ENCODE measurements at regions not wholly inside any gene's neighbourhood (a gene's known extent, or its start where the extent isn't known, plus 50 kb on each side); places are given as distances from the start of the nearest gene placed in this dataset.
"Not testable (repeated sequence)": the region's sequence is repeated elsewhere in the genome, so short reads cannot be mapped to it uniquely, and the experiment has no call there.

- H3K9me3 ChIP-seq (ENCODE audit: control insufficient read depth in 5 of 5, low read length in 5 of 5) = no peaks in the 10 kb centered on the region
- peaks cover 0 to 5% (median 0%) of the 10 kb centered on the region in 5 donors for H3K27me3 ChIP-seq (ENCODE audit: control insufficient read depth in 5 of 5, insufficient read depth in 4 of 5, low read length in 5 of 5)
- no peak overlapping the region for H3K27ac ChIP-seq (ENCODE audit: low read depth, low read length)
- no peaks in the 10 kb centered on the region for H3K4me1 ChIP-seq (ENCODE audit: control insufficient read depth in 5 of 5, insufficient read depth in 5 of 5, low read length in 5 of 5)
- no peak overlapping the region for H3K4me3 ChIP-seq (ENCODE audit: low read depth in 1 of 5, low read length in 5 of 5)
- no peak overlapping the region for H3K9ac ChIP-seq (ENCODE audit: low read length in 5 of 5)
- no peaks in the 10 kb centered on the region for H3K36me3 ChIP-seq (ENCODE audit: control insufficient read depth in 5 of 5, insufficient read depth in 5 of 5, low read length in 5 of 5)
Observed at GRCh38 chr10:52952391-52953055, 179.9 kb upstream of the MBL2 start.

GRCh38 chr10:52951824-52952223 lies 179.2 kb upstream of the MBL2 start:
- Histone ChIP-seq H3K27ac (ENCODE audit: low read depth, low read length) (no peak overlapping the region), H3K36me3 (ENCODE audit: control insufficient read depth in 5 of 5, insufficient read depth in 5 of 5, low read length in 5 of 5) (no peaks in the 10 kb centered on the region)

GRCh38 chr10:52950578-52950977 lies 178.0 kb upstream of the MBL2 start:
- Histone ChIP-seq H3K4me1 (ENCODE audit: control insufficient read depth in 5 of 5, insufficient read depth in 5 of 5, low read length in 5 of 5) (no peaks in the 10 kb centered on the region), H3K9me3 (ENCODE audit: control insufficient read depth in 5 of 5, low read length in 5 of 5) (no peaks in the 10 kb centered on the region), H3K9ac (ENCODE audit: low read length in 5 of 5) (no peak overlapping the region), H3K27me3 (ENCODE audit: control insufficient read depth in 5 of 5, insufficient read depth in 4 of 5, low read length in 5 of 5) (peaks cover 0 to 5% (median 0%) of the 10 kb centered on the region in 5 donors), H3K36me3 (ENCODE audit: control insufficient read depth in 5 of 5, insufficient read depth in 5 of 5, low read length in 5 of 5) (no peaks in the 10 kb centered on the region), H3K4me3 (ENCODE audit: low read depth in 1 of 5, low read length in 5 of 5) (no peak overlapping the region), H3K27ac (ENCODE audit: low read depth, low read length) (no peak overlapping the region)

More at GRCh38 chr10:52951824-52952223, 179.2 kb upstream of the MBL2 start:
- Histone ChIP-seq H3K4me1 (ENCODE audit: control insufficient read depth in 5 of 5, insufficient read depth in 5 of 5, low read length in 5 of 5) (no peaks in the 10 kb centered on the region), H3K27me3 (ENCODE audit: control insufficient read depth in 5 of 5, insufficient read depth in 4 of 5, low read length in 5 of 5) (peaks cover 0 to 5% (median 0%) of the 10 kb centered on the region in 5 donors), H3K4me3 (ENCODE audit: low read depth in 1 of 5, low read length in 5 of 5) (no peak overlapping the region), H3K9ac (ENCODE audit: low read length in 5 of 5) (no peak overlapping the region), H3K9me3 (ENCODE audit: control insufficient read depth in 5 of 5, low read length in 5 of 5) (no peaks in the 10 kb centered on the region)

GRCh38 chr10:52949899-52950298 lies 177.3 kb upstream of the MBL2 start:
- Histone ChIP-seq H3K9me3 (ENCODE audit: control insufficient read depth in 5 of 5, low read length in 5 of 5) (no peaks in the 10 kb centered on the region), H3K9ac (ENCODE audit: low read length in 5 of 5) (no peak overlapping the region), H3K27ac (ENCODE audit: low read depth, low read length) (no peak overlapping the region), H3K4me1 (ENCODE audit: control insufficient read depth in 5 of 5, insufficient read depth in 5 of 5, low read length in 5 of 5) (no peaks in the 10 kb centered on the region), H3K27me3 (ENCODE audit: control insufficient read depth in 5 of 5, insufficient read depth in 4 of 5, low read length in 5 of 5) (peaks cover 0 to 5% (median 0%) of the 10 kb centered on the region in 5 donors), H3K4me3 (ENCODE audit: low read depth in 1 of 5, low read length in 5 of 5) (no peak overlapping the region), H3K36me3 (ENCODE audit: control insufficient read depth in 5 of 5, insufficient read depth in 5 of 5, low read length in 5 of 5) (no peaks in the 10 kb centered on the region)

- Histone ChIP-seq H3K27ac (ENCODE audit: low read depth, low read length) (no peak overlapping the region), H3K36me3 (ENCODE audit: control insufficient read depth in 5 of 5, insufficient read depth in 5 of 5, low read length in 5 of 5) (no peaks in the 10 kb centered on the region), H3K4me1 (ENCODE audit: control insufficient read depth in 5 of 5, insufficient read depth in 5 of 5, low read length in 5 of 5) (no peaks in the 10 kb centered on the region), H3K27me3 (ENCODE audit: control insufficient read depth in 5 of 5, insufficient read depth in 4 of 5, low read length in 5 of 5) (peaks cover 0 to 5% (median 0%) of the 10 kb centered on the region in 5 donors), H3K4me3 (ENCODE audit: low read depth in 1 of 5, low read length in 5 of 5) (no peak overlapping the region), H3K9me3 (ENCODE audit: control insufficient read depth in 5 of 5, low read length in 5 of 5) (no peaks in the 10 kb centered on the region), H3K9ac (ENCODE audit: low read length in 5 of 5) (no peak overlapping the region)
Observed at GRCh38 chr10:52946486-52946885, 173.9 kb upstream of the MBL2 start.

GRCh38 chr10:52945521-52945920 lies 172.9 kb upstream of the MBL2 start:
- H3K36me3 ChIP-seq (ENCODE audit: control insufficient read depth in 5 of 5, insufficient read depth in 5 of 5, low read length in 5 of 5) = not testable (repeated sequence)

GRCh38 chr10:52940921-52941320 lies 168.3 kb upstream of the MBL2 start:
- H3K27ac ChIP-seq (ENCODE audit: low read depth, low read length) = no peak overlapping the region
- no peaks in the 10 kb centered on the region for H3K4me1 ChIP-seq (ENCODE audit: control insufficient read depth in 5 of 5, insufficient read depth in 5 of 5, low read length in 5 of 5)
- no peaks in the 10 kb centered on the region for H3K27me3 ChIP-seq (ENCODE audit: control insufficient read depth in 5 of 5, insufficient read depth in 4 of 5, low read length in 5 of 5)
- H3K4me3 ChIP-seq (ENCODE audit: low read depth in 1 of 5, low read length in 5 of 5) = no peak overlapping the region
- no peaks in the 10 kb centered on the region for H3K36me3 ChIP-seq (ENCODE audit: control insufficient read depth in 5 of 5, insufficient read depth in 5 of 5, low read length in 5 of 5)
- peaks cover 0 to 5% (median 0%) of the 10 kb centered on the region in 5 donors for H3K9me3 ChIP-seq (ENCODE audit: control insufficient read depth in 5 of 5, low read length in 5 of 5)
- H3K9ac ChIP-seq (ENCODE audit: low read length in 5 of 5) = no peak overlapping the region

More at GRCh38 chr10:52945521-52945920, 172.9 kb upstream of the MBL2 start:
- H3K9ac ChIP-seq (ENCODE audit: low read length in 5 of 5); H3K27ac ChIP-seq (ENCODE audit: low read depth, low read length); H3K9me3 ChIP-seq (ENCODE audit: control insufficient read depth in 5 of 5, low read length in 5 of 5); H3K27me3 ChIP-seq (ENCODE audit: control insufficient read depth in 5 of 5, insufficient read depth in 4 of 5, low read length in 5 of 5); H3K4me3 ChIP-seq (ENCODE audit: low read depth in 1 of 5, low read length in 5 of 5); H3K4me1 ChIP-seq (ENCODE audit: control insufficient read depth in 5 of 5, insufficient read depth in 5 of 5, low read length in 5 of 5): not testable (repeated sequence)

GRCh38 chr10:52939894-52940293 lies 167.3 kb upstream of the MBL2 start:
- Histone ChIP-seq H3K27me3 (ENCODE audit: control insufficient read depth in 5 of 5, insufficient read depth in 4 of 5, low read length in 5 of 5) (no peaks in the 10 kb centered on the region), H3K4me1 (ENCODE audit: control insufficient read depth in 5 of 5, insufficient read depth in 5 of 5, low read length in 5 of 5) (no peaks in the 10 kb centered on the region), H3K9ac (ENCODE audit: low read length in 5 of 5) (no peak overlapping the region), H3K36me3 (ENCODE audit: control insufficient read depth in 5 of 5, insufficient read depth in 5 of 5, low read length in 5 of 5) (no peaks in the 10 kb centered on the region), H3K4me3 (ENCODE audit: low read depth in 1 of 5, low read length in 5 of 5) (no peak overlapping the region), H3K9me3 (ENCODE audit: control insufficient read depth in 5 of 5, low read length in 5 of 5) (peaks cover 0 to 5% (median 0%) of the 10 kb centered on the region in 5 donors), H3K27ac (ENCODE audit: low read depth, low read length) (no peak overlapping the region)

- H3K27ac ChIP-seq (ENCODE audit: low read depth, low read length) = no peak overlapping the region
- no peaks in the 10 kb centered on the region for H3K27me3 ChIP-seq (ENCODE audit: control insufficient read depth in 5 of 5, insufficient read depth in 4 of 5, low read length in 5 of 5)
Observed at GRCh38 chr10:52933748-52934147, 161.2 kb upstream of the MBL2 start.

GRCh38 chr10:52927678-52928077 lies 155.1 kb upstream of the MBL2 start:
- no peaks in the 10 kb centered on the region for H3K4me1 ChIP-seq (ENCODE audit: control insufficient read depth in 5 of 5, insufficient read depth in 5 of 5, low read length in 5 of 5)
- no peak overlapping the region for H3K9ac ChIP-seq (ENCODE audit: low read length in 5 of 5)
- H3K27me3 ChIP-seq (ENCODE audit: control insufficient read depth in 5 of 5, insufficient read depth in 4 of 5, low read length in 5 of 5) = no peaks in the 10 kb centered on the region
- H3K4me3 ChIP-seq (ENCODE audit: low read depth in 1 of 5, low read length in 5 of 5) = no peak overlapping the region
- no peak overlapping the region for H3K27ac ChIP-seq (ENCODE audit: low read depth, low read length)
- no peaks in the 10 kb centered on the region for H3K36me3 ChIP-seq (ENCODE audit: control insufficient read depth in 5 of 5, insufficient read depth in 5 of 5, low read length in 5 of 5)
- H3K9me3 ChIP-seq (ENCODE audit: control insufficient read depth in 5 of 5, low read length in 5 of 5) = no peaks in the 10 kb centered on the region

More at GRCh38 chr10:52933748-52934147, 161.2 kb upstream of the MBL2 start:
- no peak overlapping the region for H3K4me3 ChIP-seq (ENCODE audit: low read depth in 1 of 5, low read length in 5 of 5)
- no peaks in the 10 kb centered on the region for H3K36me3 ChIP-seq (ENCODE audit: control insufficient read depth in 5 of 5, insufficient read depth in 5 of 5, low read length in 5 of 5)
- H3K9me3 ChIP-seq (ENCODE audit: control insufficient read depth in 5 of 5, low read length in 5 of 5) = no peaks in the 10 kb centered on the region
- H3K9ac ChIP-seq (ENCODE audit: low read length in 5 of 5) = no peak overlapping the region
- H3K4me1 ChIP-seq (ENCODE audit: control insufficient read depth in 5 of 5, insufficient read depth in 5 of 5, low read length in 5 of 5) = no peaks in the 10 kb centered on the region

Data from subcutaneous abdominal adipose tissue (tissue), 5 donors.